PFSK-1 (cell line): ENCODE measurements at regions not wholly inside any gene's neighbourhood (a gene's known extent, or its start where the extent isn't known, plus 50 kb on each side); places are given as distances from the start of the nearest gene placed in this dataset.

ENCODE experiments used
- FOXP2 ChIP-seq: optimal IDR thresholded peaks from 2 replicates; pipeline ENCODE3; 2011; ENCODE audit warnings: borderline replicate concordance, control low read depth, inconsistent platforms; ENCODE audit not compliant: insufficient read depth; ENCODE audit errors: extremely low read length, extremely low read depth
- POLR2AphosphoS5 ChIP-seq: IDR thresholded peaks from 2 replicates; pipeline ENCODE4 v1.6.1; 2012; ENCODE audit warnings: low read depth, mild to moderate bottlenecking, control low read depth, low read length, moderate library complexity
- SIN3A ChIP-seq: IDR thresholded peaks from 2 replicates; pipeline ENCODE4 v1.6.1; 2012; ENCODE audit warnings: mild to moderate bottlenecking, low read length, moderate library complexity, borderline replicate concordance; ENCODE audit not compliant: insufficient read depth
- TAF1 ChIP-seq: IDR thresholded peaks from 2 replicates; pipeline ENCODE4 v1.6.1; 2012; ENCODE audit warnings: low read length, control low read depth, borderline replicate concordance; ENCODE audit not compliant: insufficient read depth
- TF ChIP-seq, protein P1 (sequence below), 2 experiments: IDR thresholded peaks; 2 replicates each; pipeline versions ENCODE4 v1.6.1 to v1.8.0; 2011 to 2012; ENCODE audit warnings: low read depth in 2 of 2, low read length in 2 of 2, control low read depth in 1 of 2, inconsistent platforms in 1 of 2, mild to moderate bottlenecking in 1 of 2, moderate library complexity in 1 of 2; ENCODE audit not compliant: insufficient read depth in 1 of 2

DNA sequence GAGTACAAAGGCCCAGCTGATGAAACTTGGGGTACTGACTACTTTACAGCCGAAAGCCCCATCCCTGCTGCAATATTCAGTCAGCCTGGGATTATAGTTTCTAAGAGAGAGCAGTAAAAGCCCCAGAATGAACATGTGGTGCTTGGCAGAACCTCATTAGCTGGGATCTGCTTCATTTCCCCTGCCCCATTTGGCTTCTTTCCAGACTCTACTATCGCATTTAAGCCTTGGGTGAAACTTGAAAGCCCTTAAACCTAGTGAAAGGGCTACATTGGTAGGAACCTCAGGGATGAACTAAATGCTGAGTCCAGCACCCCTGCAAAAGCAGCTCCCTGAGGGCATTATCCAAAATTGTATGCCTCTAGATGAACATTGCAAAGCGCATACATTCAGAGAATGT is 631.1 kb downstream of the ACTL7B start:
- TF ChIP-seq, protein P1, sequence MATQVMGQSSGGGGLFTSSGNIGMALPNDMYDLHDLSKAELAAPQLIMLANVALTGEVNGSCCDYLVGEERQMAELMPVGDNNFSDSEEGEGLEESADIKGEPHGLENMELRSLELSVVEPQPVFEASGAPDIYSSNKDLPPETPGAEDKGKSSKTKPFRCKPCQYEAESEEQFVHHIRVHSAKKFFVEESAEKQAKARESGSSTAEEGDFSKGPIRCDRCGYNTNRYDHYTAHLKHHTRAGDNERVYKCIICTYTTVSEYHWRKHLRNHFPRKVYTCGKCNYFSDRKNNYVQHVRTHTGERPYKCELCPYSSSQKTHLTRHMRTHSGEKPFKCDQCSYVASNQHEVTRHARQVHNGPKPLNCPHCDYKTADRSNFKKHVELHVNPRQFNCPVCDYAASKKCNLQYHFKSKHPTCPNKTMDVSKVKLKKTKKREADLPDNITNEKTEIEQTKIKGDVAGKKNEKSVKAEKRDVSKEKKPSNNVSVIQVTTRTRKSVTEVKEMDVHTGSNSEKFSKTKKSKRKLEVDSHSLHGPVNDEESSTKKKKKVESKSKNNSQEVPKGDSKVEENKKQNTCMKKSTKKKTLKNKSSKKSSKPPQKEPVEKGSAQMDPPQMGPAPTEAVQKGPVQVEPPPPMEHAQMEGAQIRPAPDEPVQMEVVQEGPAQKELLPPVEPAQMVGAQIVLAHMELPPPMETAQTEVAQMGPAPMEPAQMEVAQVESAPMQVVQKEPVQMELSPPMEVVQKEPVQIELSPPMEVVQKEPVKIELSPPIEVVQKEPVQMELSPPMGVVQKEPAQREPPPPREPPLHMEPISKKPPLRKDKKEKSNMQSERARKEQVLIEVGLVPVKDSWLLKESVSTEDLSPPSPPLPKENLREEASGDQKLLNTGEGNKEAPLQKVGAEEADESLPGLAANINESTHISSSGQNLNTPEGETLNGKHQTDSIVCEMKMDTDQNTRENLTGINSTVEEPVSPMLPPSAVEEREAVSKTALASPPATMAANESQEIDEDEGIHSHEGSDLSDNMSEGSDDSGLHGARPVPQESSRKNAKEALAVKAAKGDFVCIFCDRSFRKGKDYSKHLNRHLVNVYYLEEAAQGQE (IDR thresholded peaks at IDR 0.05; ENCODE audit: insufficient read depth in 1 of 2, low read depth in 2 of 2, low read length in 2 of 2): no peak
- TF ChIP-seq TAF1 (no peak), POLR2AphosphoS5 (no peak), SIN3A (no peak), FOXP2 (no peak)

DNA sequence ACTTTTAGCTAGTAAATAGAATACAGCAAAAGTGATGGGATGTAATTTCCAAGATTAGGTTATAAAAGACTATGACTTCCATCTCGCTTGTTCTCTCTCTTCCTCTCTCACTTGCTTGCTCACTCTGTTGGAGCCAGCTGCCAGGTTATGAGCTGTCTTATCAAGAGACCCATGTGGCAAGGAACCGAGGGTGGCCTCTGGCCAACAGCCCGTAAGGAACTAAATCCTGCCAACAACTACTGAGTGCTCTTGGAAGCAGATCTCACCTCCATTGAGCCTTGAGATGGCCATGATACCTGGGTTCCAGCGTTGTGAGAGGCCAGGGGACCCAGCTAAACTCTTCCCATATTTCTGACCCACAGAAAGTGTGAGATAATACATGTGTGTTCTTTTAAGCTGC is 636.1 kb downstream of the ACTL7B start:
- TF ChIP-seq SIN3A: no peak
- TF ChIP-seq FOXP2: no peak
- TF ChIP-seq, protein P1 (IDR thresholded peaks at IDR 0.05; ENCODE audit: insufficient read depth in 1 of 2, low read depth in 2 of 2, low read length in 2 of 2): no peak
- TF ChIP-seq TAF1: no peak
- TF ChIP-seq POLR2AphosphoS5: no peak

DNA sequence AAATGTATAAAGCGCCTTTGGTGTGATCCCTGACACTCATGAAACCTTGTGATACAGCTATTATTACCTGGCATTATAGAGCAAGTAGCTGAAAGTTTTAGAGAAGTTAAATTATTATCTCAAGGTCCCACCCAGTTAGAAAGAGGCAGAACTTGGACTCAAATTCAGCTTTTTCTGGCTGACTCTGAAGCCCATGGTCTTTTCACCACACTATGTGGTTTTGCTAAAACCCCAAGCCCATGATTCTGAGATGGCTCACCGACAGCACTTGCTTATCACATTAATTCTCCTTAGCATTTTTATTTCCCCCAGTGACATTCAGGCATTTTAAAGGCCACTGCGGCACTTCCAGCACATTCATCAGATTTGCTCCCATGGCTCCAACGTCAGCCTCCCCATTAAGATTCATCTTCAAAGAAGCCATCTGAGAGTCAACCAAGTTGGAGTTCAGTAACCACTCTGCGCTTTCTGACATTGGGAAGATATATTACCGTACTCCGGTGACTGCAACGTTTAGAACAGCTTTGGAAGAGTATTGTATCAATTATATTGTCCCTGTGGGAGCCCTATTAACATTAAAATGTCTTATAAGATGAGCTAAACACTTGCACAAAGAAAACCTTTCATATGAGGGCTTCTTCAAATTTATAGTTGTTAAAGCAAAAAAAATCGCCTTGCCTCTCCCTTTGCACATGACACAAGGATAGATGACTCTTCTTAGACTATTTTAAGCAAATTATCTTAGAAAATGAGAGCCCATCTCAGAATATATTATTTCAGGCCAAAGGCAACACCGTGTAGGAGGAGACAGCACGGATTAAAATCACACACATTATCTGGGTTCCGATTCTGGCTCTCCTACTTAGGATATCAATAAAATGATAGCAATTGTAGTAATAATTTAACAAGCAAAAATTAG is 638.1 kb downstream of the ACTL7B start:
- TF ChIP-seq FOXP2 (no peak), TAF1 (no peak), SIN3A (no peak), POLR2AphosphoS5 (no peak)
- TF ChIP-seq, protein P1 (IDR thresholded peaks at IDR 0.05; ENCODE audit: insufficient read depth in 1 of 2, low read depth in 2 of 2, low read length in 2 of 2): no peak

DNA sequence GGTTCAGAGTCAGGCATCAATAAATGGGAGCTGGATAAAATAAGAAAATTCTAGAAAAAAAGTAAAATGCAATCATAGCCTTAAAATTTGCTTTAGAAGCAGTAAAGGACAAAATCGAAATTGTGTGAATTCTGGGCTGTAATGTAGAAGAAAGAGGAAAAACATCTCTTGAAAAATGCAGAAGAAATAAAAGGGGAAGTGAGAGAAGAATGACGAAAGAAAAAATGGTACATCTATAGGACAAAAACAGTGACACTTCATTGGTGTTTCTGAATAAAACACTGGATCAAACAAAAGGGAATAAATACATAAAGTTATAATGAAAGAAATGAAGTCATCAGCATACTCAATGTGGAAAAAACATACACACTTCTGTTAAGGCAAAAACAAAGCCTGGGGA is 642.3 kb downstream of the ACTL7B start:
- TF ChIP-seq SIN3A (no peak), FOXP2 (no peak)
- TF ChIP-seq, protein P1 (IDR thresholded peaks at IDR 0.05; ENCODE audit: insufficient read depth in 1 of 2, low read depth in 2 of 2, low read length in 2 of 2): no peak
